ENCODE measurements at regions not wholly inside any gene's neighbourhood (a gene's known extent, or its start where the extent isn't known, plus 50 kb on each side); places are given as distances from the start of the nearest gene placed in this dataset.

DNA sequence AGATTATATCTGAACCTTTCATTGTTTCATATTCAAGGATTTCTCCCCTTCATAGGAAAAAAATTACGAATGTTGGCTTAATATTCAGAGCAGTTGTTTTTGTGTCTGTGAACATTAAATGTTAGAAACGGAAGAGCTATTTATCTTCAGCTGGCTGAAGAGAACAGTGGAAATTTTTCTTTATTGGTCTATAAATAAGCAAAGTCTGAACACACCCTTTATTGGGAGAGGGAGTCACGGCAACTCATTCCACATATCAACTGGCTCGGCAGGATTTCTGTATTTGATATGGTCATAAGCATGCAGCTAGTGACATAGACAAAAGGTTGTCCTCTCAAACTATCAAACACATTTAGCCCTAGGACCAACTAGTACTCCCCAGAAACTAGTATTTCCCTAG lies 468.4 kb upstream of the HNRNPA3 start:
- intact Hi-C loops (cut with DNase I; ENCODE audit: low total_unique reads) = no loop called here
- TF ChIP-seq, protein P1, sequence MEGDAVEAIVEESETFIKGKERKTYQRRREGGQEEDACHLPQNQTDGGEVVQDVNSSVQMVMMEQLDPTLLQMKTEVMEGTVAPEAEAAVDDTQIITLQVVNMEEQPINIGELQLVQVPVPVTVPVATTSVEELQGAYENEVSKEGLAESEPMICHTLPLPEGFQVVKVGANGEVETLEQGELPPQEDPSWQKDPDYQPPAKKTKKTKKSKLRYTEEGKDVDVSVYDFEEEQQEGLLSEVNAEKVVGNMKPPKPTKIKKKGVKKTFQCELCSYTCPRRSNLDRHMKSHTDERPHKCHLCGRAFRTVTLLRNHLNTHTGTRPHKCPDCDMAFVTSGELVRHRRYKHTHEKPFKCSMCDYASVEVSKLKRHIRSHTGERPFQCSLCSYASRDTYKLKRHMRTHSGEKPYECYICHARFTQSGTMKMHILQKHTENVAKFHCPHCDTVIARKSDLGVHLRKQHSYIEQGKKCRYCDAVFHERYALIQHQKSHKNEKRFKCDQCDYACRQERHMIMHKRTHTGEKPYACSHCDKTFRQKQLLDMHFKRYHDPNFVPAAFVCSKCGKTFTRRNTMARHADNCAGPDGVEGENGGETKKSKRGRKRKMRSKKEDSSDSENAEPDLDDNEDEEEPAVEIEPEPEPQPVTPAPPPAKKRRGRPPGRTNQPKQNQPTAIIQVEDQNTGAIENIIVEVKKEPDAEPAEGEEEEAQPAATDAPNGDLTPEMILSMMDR (IDR thresholded peaks at IDR 0.05 in 4 of 5, conservative IDR thresholded peaks at IDR 0.05 in 1 of 5) = no peak
- no peak for TF ChIP-seq POLR2A (IDR thresholded peaks at IDR 0.05)

GRCh38 chr2:176745543-176746200 lies 466.9 kb upstream of the HNRNPA3 start:
- intact Hi-C loops (cut with DNase I; ENCODE audit: low total_unique reads) = no loop called here
- no peak for ATAC-seq

More for the DNA sequence above, 468.4 kb upstream of the HNRNPA3 start:
- no peaks in the 10 kb centered on the region for H3K36me3 ChIP-seq
- DNase-seq (no peak), ATAC-seq (no peak)
- H3K4me3 ChIP-seq = peak overlapping the region in 1 of 4 donors; percentile 11
- H3K27me3 ChIP-seq = no peaks in the 10 kb centered on the region
- H3K4me1 ChIP-seq = no peaks in the 10 kb centered on the region
- in situ Hi-C loops (cut with MboI; ENCODE audit: low sequenced_read_pairs in 4 of 4) = no loop called here
- H3K9me3 ChIP-seq = no peaks in the 10 kb centered on the region
- H3K27ac ChIP-seq = no peak overlapping the region

DNA sequence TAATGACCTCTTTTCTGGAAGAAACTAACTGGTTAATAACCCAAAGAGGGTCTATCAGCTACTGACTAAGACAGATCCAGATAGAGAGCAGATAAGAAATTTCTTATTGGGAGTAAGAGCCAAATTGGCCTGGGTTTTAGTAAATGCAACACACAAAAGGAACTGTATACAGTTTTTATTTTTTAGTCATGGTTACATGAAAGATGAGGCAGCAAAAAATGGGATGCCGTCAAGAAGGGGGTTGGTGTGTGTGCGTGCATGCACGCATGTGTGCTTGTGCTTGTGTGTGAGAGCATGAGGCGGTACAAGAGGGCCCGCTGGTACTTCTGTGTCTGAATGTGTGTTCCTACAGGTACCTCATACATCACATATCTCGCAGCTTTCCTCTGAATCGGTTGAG lies 466.2 kb upstream of the HNRNPA3 start:
- ATAC-seq (no peak), DNase-seq (no peak)
- H3K4me1 ChIP-seq = no peaks in the 10 kb centered on the region
- no peaks in the 10 kb centered on the region for H3K36me3 ChIP-seq
- H3K9me3 ChIP-seq = no peaks in the 10 kb centered on the region
- intact Hi-C loops (cut with DNase I; ENCODE audit: low total_unique reads) (no loop called here), in situ Hi-C loops (cut with MboI; ENCODE audit: low sequenced_read_pairs in 4 of 4) (no loop called here)
- H3K27ac ChIP-seq = no peak overlapping the region
- TF ChIP-seq POLR2A (IDR thresholded peaks at IDR 0.05) = no peak
- TF ChIP-seq, protein P1 (IDR thresholded peaks at IDR 0.05 in 4 of 5, conservative IDR thresholded peaks at IDR 0.05 in 1 of 5) = no peak
- no peak overlapping the region for H3K4me3 ChIP-seq
- no peaks in the 10 kb centered on the region for H3K27me3 ChIP-seq

More at GRCh38 chr2:176745543-176746200, 466.9 kb upstream of the HNRNPA3 start:
- Histone ChIP-seq H3K27me3 (no peaks in the 10 kb centered on the region), H3K36me3 (no peaks in the 10 kb centered on the region), H3K4me1 (no peaks in the 10 kb centered on the region), H3K4me3 (no peak overlapping the region), H3K27ac (no peak overlapping the region), H3K9me3 (no peaks in the 10 kb centered on the region)
- DNase-seq = no peak
- TF ChIP-seq, protein P1 (IDR thresholded peaks at IDR 0.05 in 4 of 5, conservative IDR thresholded peaks at IDR 0.05 in 1 of 5) = no peak
- no peak for TF ChIP-seq POLR2A (IDR thresholded peaks at IDR 0.05)
- in situ Hi-C loops (cut with MboI; ENCODE audit: low sequenced_read_pairs in 4 of 4) = no loop called here

- in situ Hi-C loops (cut with MboI; ENCODE audit: low sequenced_read_pairs in 4 of 4) (no loop called here), intact Hi-C loops (cut with DNase I; ENCODE audit: low total_unique reads) (no loop called here)
- DNase-seq (no peak), ATAC-seq (no peak)
- TF ChIP-seq POLR2A (IDR thresholded peaks at IDR 0.05) = no peak
- TF ChIP-seq, protein P1 (IDR thresholded peaks at IDR 0.05 in 4 of 5, conservative IDR thresholded peaks at IDR 0.05 in 1 of 5) = no peak
- Histone ChIP-seq H3K4me1 (no peaks in the 10 kb centered on the region), H3K27ac (no peak overlapping the region), H3K9me3 (no peaks in the 10 kb centered on the region), H3K36me3 (no peaks in the 10 kb centered on the region), H3K27me3 (no peaks in the 10 kb centered on the region), H3K4me3 (no peak overlapping the region)
These were observed 465.1 kb upstream of the HNRNPA3 start for GRCh38 chr2:176747506-176747905.

GRCh38 chr2:176747928-176748327 lies 464.7 kb upstream of the HNRNPA3 start:
- Histone ChIP-seq H3K27ac (no peak overlapping the region), H3K4me1 (no peaks in the 10 kb centered on the region), H3K4me3 (no peak overlapping the region), H3K27me3 (no peaks in the 10 kb centered on the region), H3K36me3 (no peaks in the 10 kb centered on the region), H3K9me3 (no peaks in the 10 kb centered on the region)
- in situ Hi-C loops (cut with MboI; ENCODE audit: low sequenced_read_pairs in 4 of 4) = no loop called here
- DNase-seq (no peak), ATAC-seq (no peak)
- intact Hi-C loops (cut with DNase I; ENCODE audit: low total_unique reads) = no loop called here
- TF ChIP-seq POLR2A (IDR thresholded peaks at IDR 0.05) = no peak
- TF ChIP-seq, protein P1 (IDR thresholded peaks at IDR 0.05 in 4 of 5, conservative IDR thresholded peaks at IDR 0.05 in 1 of 5) = no peak
